ENCODE measurements at regions not wholly inside any gene's neighbourhood (a gene's known extent, or its start where the extent isn't known, plus 50 kb on each side); places are given as distances from the start of the nearest gene placed in this dataset.
A peak's percentile ranks its signal among the peaks of the same experiment; 100 is the strongest.

- Histone ChIP-seq H3K9me3 (replicated peaks in 1 of 11) (peaks cover 0 to 11% (median 0%) of the 10 kb centered on the region in 11 experiments; a peak in 3 of 22 replicates), H3K9ac (no peak overlapping the region), H3K4me3 (no peak overlapping the region), H3K27me3 (no peaks in the 10 kb centered on the region), H4K20me1 (no peaks in the 10 kb centered on the region), H3K4me2 (no peak overlapping the region), H3K4me1 (peaks cover 6 to 9% (median 7%) of the 10 kb centered on the region in 10 experiments; a peak in 17 of 20 replicates), H3K36me3 (no peaks in the 10 kb centered on the region), H3K27ac (no peak overlapping the region)
- no peak for TF ChIP-seq Cebpa-rat (IDR thresholded peaks at IDR 0.05)
Observed at GRCh38 chr4:89586318-89586717, 250.6 kb downstream of the SNCA start.

- Histone ChIP-seq H3K36me3 (no peaks in the 10 kb centered on the region), H3K9me3 (replicated peaks in 1 of 11) (peaks cover 0 to 11% (median 0%) of the 10 kb centered on the region in 11 experiments; a peak in 2 of 22 replicates), H3K4me1 (peaks cover 6 to 9% (median 7%) of the 10 kb centered on the region in 10 experiments; a peak in 17 of 20 replicates), H3K27ac (no peak overlapping the region), H3K4me3 (no peak overlapping the region), H3K4me2 (peak overlapping the region; percentile 9 to 44 (median 22); a peak in 17 of 22 replicates), H4K20me1 (no peaks in the 10 kb centered on the region), H3K9ac (no peak overlapping the region), H3K27me3 (no peaks in the 10 kb centered on the region)
- TF ChIP-seq Cebpa-rat (IDR thresholded peaks at IDR 0.05), result no peak
Observed at GRCh38 chr4:89582756-89583505, 254.0 kb downstream of the SNCA start.

DNA sequence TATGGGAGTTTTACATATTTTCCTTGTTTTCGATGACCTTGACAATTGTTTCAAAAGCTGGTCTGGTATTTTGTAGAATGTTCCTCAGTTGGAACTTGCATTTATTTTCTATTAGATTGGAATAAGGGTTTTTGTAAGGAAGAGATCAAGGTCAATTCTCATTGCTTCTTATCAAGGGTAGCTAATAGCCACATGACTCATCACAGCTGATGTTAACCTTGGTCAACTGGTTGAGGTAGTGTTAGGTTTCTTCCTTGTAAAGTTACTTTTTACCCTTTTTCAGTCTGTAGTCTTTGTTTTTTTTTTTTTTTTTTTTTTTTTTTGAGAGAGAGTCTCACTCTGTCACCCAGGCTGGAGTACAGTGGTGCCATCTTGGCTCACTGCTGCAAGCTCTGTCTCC, 257.2 kb downstream of the SNCA start:
- Histone ChIP-seq H3K27me3 (no peaks in the 10 kb centered on the region), H3K9ac (no peak overlapping the region), H4K20me1 (no peaks in the 10 kb centered on the region), H3K36me3 (no peaks in the 10 kb centered on the region), H3K4me2 (no peak overlapping the region), H3K4me1 (peaks cover 11 to 24% (median 18%) of the 10 kb centered on the region in 10 experiments; a peak in 18 of 20 replicates), H3K4me3 (no peak overlapping the region), H3K27ac (no peak overlapping the region), H3K9me3 (replicated peaks in 1 of 11) (peaks cover 0 to 15% (median 0%) of the 10 kb centered on the region in 11 experiments; a peak in 5 of 22 replicates)
- no peak for TF ChIP-seq Cebpa-rat (IDR thresholded peaks at IDR 0.05)

GRCh38 chr4:89576246-89576645, 260.7 kb downstream of the SNCA start:
- TF ChIP-seq Cebpa-rat (IDR thresholded peaks at IDR 0.05), result no peak
- Histone ChIP-seq H3K36me3 (no peaks in the 10 kb centered on the region), H3K4me1 (peaks cover 3 to 18% (median 11%) of the 10 kb centered on the region in 10 experiments; a peak in 12 of 20 replicates), H3K4me3 (no peak overlapping the region), H3K27me3 (no peaks in the 10 kb centered on the region), H4K20me1 (no peaks in the 10 kb centered on the region), H3K4me2 (peak overlapping the region in 6 of 11 experiments; percentile 4 to 72 (median 38); a peak in 10 of 22 replicates), H3K27ac (no peak overlapping the region), H3K9ac (no peak overlapping the region), H3K9me3 (replicated peaks in 1 of 11) (peaks cover 0 to 6% (median 0%) of the 10 kb centered on the region in 11 experiments; a peak in 4 of 22 replicates)

DNA sequence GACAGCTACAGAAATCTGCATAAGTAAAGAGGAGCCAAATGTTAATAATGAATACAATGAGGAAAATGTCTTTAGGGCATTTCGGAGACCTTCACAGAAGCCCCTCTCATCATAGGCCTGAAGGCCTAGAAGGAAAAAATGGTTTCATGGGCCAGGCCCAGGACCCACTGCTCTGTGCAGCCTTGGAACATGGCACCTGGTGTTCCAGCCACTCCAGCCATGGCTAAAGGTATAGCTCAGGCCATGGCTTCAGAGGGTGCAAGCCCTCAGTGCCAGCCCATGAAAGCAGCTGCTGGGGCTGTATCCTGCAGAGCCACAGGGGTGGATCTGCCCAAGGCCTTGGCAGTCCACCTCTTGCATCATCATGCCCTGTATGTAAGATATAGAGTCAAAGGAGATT, 261.1 kb downstream of the SNCA start:
- Histone ChIP-seq H3K36me3 (no peaks in the 10 kb centered on the region), H4K20me1 (no peaks in the 10 kb centered on the region), H3K9me3 (replicated peaks in 1 of 11) (peaks cover 0 to 6% (median 0%) of the 10 kb centered on the region in 11 experiments; a peak in 3 of 22 replicates), H3K27ac (no peak overlapping the region), H3K9ac (no peak overlapping the region), H3K27me3 (no peaks in the 10 kb centered on the region), H3K4me1 (peaks cover 3 to 18% (median 11%) of the 10 kb centered on the region in 10 experiments; a peak in 12 of 20 replicates), H3K4me3 (no peak overlapping the region), H3K4me2 (0 out of 22 replicates have a peak overlapping the region, but pooled peaks of 1 of the 11 experiments have one; percentile 34)
- no peak for TF ChIP-seq Cebpa-rat (IDR thresholded peaks at IDR 0.05)

- Histone ChIP-seq H4K20me1 (no peaks in the 10 kb centered on the region), H3K4me2 (no peak overlapping the region), H3K4me3 (no peak overlapping the region), H3K27me3 (no peaks in the 10 kb centered on the region), H3K9me3 (replicated peaks in 1 of 11) (peaks cover 0 to 6% (median 0%) of the 10 kb centered on the region in 11 experiments; a peak in 3 of 22 replicates), H3K36me3 (no peaks in the 10 kb centered on the region), H3K27ac (no peak overlapping the region), H3K9ac (no peak overlapping the region), H3K4me1 (peaks cover 3 to 18% (median 11%) of the 10 kb centered on the region in 10 experiments; a peak in 12 of 20 replicates)
- no peak for TF ChIP-seq Cebpa-rat (IDR thresholded peaks at IDR 0.05)
Observed at GRCh38 chr4:89574176-89574575, 262.8 kb downstream of the SNCA start.

- Histone ChIP-seq H3K36me3 (no peaks in the 10 kb centered on the region), H3K27me3 (no peaks in the 10 kb centered on the region), H3K27ac (no peak overlapping the region), H3K9ac (no peak overlapping the region), H3K4me3 (no peak overlapping the region), H3K9me3 (replicated peaks in 1 of 11) (peaks cover 0 to 6% (median 0%) of the 10 kb centered on the region in 11 experiments; a peak in 3 of 22 replicates), H3K4me2 (no peak overlapping the region), H4K20me1 (no peaks in the 10 kb centered on the region), H3K4me1 (peaks cover 3 to 18% (median 11%) of the 10 kb centered on the region in 10 experiments; a peak in 12 of 20 replicates)
- TF ChIP-seq Cebpa-rat (IDR thresholded peaks at IDR 0.05), result no peak
Observed at GRCh38 chr4:89573656-89574055, 263.3 kb downstream of the SNCA start.

GRCh38 chr4:89572224-89572858, 264.6 kb downstream of the SNCA start:
- H3K27ac ChIP-seq, result no peak overlapping the region
- no peaks in the 10 kb centered on the region for H3K27me3 ChIP-seq
- no peaks in the 10 kb centered on the region for H3K36me3 ChIP-seq
- H3K4me3 ChIP-seq, result no peak overlapping the region
- no peak overlapping the region for H3K9ac ChIP-seq
- no peaks in the 10 kb centered on the region for H4K20me1 ChIP-seq
- no peak overlapping the region for H3K4me2 ChIP-seq
- no peak for TF ChIP-seq Cebpa-rat (IDR thresholded peaks at IDR 0.05)
- peaks cover 3 to 13% (median 10%) of the 10 kb centered on the region in 10 experiments; a peak in 12 of 20 replicates for H3K4me1 ChIP-seq
- H3K9me3 ChIP-seq (replicated peaks in 1 of 11), result peaks cover 0 to 6% (median 0%) of the 10 kb centered on the region in 11 experiments; a peak in 3 of 22 replicates

GRCh38 chr4:89570931-89571330, 263.3 kb upstream of the GPRIN3 start:
- Histone ChIP-seq H3K9ac (no peak overlapping the region), H3K4me3 (no peak overlapping the region), H3K4me2 (no peak overlapping the region), H3K27ac (no peak overlapping the region), H3K36me3 (no peaks in the 10 kb centered on the region), H3K27me3 (no peaks in the 10 kb centered on the region), H3K4me1 (no peaks in the 10 kb centered on the region), H4K20me1 (no peaks in the 10 kb centered on the region), H3K9me3 (replicated peaks in 1 of 11) (peaks cover 0 to 5% (median 0%) of the 10 kb centered on the region in 11 experiments; a peak in 3 of 22 replicates)
- no peak for TF ChIP-seq Cebpa-rat (IDR thresholded peaks at IDR 0.05)
